ENCODE measurements at regions not wholly inside any gene's neighbourhood (a gene's known extent, or its start where the extent isn't known, plus 50 kb on each side); places are given as distances from the start of the nearest gene placed in this dataset.

GRCh38 chr9:79895232-79895631 lies 323.5 kb downstream of the TLE4 start:
- DNase-seq (ENCODE audit: low read depth in 2 of 2): no peak

DNA sequence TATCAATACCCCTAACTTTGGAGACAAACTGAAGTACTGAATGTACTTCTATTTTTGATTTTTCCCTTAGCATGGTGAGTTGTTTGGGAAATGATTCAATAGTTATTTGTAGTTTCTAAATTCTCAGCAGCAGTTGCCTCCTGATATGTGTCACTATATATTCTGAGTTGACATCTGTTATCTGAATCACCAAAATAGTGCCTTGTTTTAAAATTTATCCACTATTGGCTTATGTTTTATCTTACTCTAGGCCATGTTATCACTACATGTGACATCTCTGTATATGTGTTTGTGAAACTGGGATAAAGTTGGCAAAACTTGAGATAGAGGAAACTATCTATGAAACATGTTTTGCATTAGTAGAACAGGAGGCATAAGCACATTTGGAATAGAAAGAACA lies 317.6 kb downstream of the TLE4 start:
- DNase-seq (ENCODE audit: low read depth in 2 of 2): no peak

GRCh38 chr9:79885093-79885857 lies 313.5 kb downstream of the TLE4 start:
- DNase-seq (ENCODE audit: low read depth in 2 of 2): no peak

GRCh38 chr9:79884546-79884945 lies 312.8 kb downstream of the TLE4 start:
- DNase-seq (ENCODE audit: low read depth in 2 of 2): no peak

DNA sequence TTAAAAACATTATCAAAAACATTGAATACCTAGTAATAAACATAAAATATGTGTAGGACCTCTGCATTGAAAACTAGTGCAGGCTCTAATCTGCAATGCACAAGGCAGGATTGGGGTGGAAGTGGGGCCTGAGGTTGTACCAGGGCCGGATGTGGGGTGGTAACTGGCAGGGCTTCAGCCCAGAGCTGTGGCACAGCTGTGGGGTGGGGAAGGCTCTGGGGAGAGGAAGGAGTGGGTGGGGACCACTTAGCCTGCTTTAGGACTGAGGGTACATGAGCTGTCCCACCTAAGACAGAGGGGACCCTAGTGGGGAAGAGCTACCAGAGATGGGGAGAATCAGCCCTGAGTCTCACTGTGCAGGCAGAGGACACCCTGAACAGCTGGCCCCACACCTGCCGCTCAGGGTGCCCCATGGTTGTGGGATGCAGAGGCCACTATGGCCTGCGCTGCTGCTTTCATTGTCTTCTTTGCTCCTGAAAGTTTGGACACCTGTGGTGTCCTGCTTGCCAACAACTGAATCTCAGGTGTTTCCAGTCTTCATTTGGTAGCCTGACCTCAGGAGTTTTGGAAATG lies 311.4 kb downstream of the TLE4 start:
- peak; percentile 4 to 5 for DNase-seq (ENCODE audit: low read depth in 2 of 2)

DNA sequence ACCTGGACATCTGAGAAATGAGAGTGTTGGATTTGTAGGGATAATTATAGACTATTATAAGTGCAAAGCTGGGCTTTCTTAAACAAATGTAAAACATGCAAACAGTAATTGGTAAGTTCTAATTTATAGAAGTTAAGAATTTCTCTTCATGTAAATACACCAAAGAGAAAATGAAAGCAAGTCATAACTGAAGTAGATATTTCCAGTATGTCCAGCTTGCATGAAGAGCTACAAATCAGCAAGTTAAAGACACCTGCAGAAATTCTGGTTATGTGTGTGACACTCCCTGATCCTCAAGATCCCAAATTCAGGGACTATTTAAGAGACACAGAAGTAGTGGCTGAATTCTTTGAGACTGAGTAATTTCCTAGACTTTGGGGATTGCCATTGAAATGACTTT lies 308.9 kb downstream of the TLE4 start:
- no peak for DNase-seq (ENCODE audit: low read depth in 2 of 2)

- no peak for DNase-seq (ENCODE audit: low read depth in 2 of 2)
Measured at GRCh38 chr9:79877943-79878602, 306.3 kb downstream of the TLE4 start.

DNA sequence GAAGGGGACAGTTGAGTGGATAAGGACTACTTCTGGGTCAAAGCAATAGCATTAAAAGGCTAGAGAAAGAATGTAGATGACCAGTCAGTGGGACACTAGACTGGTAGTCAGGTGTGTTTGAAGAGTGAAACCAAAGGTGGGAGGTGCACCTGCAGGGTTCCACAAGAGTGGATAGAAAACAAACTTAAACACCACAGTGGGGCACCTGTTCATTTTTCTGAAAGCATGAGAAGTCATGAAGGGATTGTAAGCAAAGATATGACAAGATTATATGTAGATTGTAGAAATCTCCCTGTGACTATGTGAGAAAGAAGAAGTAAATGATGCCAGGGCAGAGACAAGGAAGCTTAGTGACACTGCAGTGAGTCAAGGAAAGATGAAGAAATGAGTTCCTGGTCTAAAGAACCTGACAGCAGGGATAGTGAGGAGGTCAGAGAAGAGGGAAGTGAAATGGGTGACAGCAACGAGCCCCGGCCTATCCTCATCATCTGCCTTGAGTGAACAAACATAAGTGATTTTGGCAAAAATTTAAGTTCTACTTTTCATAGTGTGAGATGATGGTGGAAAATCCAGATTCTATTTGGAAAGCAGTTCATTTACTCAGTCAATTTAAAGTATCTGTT lies 296.9 kb downstream of the TLE4 start:
- no peak for DNase-seq (ENCODE audit: low read depth in 2 of 2)

GRCh38 chr9:79862921-79863890 lies 291.4 kb downstream of the TLE4 start:
- DNase-seq (ENCODE audit: low read depth in 2 of 2): no peak

DNA sequence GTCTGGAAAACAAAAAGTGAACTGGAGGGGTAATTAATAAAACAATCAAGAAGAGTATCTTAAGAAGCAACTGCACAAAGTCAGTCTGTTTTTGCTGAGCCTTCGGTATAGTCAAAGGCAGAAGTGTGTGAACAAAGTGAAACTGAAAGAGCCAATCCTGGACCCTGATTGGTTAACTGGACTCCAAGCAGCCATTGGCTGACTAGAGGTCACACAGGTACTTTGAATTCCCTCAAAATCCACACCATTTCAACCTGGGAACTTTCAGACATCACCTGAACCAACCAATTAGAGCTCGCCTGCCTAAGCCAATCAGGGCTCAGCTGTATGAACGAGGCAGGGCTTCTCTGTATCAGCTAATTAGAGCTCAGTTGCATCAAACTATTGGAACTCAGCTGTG lies 286.7 kb downstream of the TLE4 start:
- no peak for DNase-seq (ENCODE audit: low read depth in 2 of 2)

DNA sequence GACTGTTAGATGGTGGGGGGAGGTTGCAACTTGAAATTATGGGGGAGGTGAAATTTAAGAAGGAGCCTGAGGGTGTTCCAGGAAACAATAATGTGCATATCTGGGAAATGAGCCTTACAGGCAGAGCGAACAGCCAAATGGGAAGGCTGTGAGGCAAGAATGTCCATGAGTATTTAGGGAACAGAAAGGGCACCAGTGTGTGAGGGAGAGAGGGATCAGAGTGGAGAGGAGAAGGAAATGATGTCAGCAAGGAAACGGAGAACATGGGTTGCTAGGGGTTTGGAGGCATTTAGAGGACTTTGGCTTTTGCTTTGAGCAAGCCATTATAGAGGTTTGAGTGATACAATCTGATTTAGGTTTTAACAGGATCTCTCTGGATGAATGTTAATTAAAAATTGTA lies 285.4 kb downstream of the TLE4 start:
- no peak for DNase-seq (ENCODE audit: low read depth in 2 of 2)

- no peak for DNase-seq (ENCODE audit: low read depth in 2 of 2)
Measured at GRCh38 chr9:79847074-79847473, 275.3 kb downstream of the TLE4 start.

GRCh38 chr9:79829566-79830302 lies 258.0 kb downstream of the TLE4 start:
- DNase-seq (ENCODE audit: low read depth in 2 of 2): no peak

DNA sequence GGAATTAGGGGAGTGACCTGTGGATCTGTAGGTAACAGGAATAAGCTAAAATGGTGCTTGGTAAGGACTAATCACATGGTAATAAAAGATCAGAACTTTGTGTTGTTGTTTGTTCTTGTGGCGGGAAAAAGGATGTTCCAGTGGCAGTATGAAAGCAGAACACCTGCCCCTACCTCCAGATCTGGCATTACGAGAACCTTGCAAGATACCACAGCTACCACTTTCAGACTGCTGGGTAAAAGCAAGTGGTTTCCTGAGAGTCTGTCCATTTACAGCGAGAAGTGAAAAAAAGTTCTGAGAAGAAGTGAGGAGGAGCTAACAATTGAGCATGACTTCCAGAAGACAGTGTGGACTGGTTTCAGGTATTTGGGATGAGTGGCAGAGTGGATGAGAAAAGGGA lies 252.5 kb downstream of the TLE4 start:
- DNase-seq (ENCODE audit: low read depth in 2 of 2): no peak

DNA sequence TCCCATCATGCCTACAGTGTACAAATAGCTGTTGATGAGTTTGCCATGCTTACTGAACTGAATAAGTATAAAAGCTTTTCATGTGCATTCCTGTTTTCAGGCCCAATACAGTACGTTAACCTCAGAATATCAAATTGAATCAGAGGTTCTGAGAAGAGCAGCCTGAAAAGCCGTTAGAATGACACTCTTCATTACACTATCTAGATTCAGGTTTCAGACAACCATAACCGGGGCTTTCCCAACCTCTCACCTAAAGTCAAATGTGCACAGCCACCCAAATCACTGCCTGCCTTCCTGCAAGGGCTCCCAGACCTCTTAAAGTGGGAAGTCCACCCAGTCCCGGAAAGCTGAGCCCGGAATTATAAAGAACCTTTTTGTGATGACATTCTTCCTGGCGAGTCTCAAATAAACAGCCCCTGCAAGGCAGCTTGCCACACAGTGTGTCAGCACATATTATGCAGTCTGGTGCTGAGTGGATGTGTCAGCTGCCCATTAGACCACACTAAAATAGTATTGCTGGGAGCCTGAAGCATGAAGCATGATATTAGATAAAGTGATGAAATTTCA lies 245.8 kb downstream of the TLE4 start:
- no peak for DNase-seq (ENCODE audit: low read depth in 2 of 2)

GRCh38 chr9:79813258-79813638 lies 241.5 kb downstream of the TLE4 start:
- DNase-seq (ENCODE audit: low read depth in 2 of 2): no peak

GRCh38 chr9:79812507-79813257 lies 240.9 kb downstream of the TLE4 start:
- DNase-seq (ENCODE audit: low read depth in 2 of 2): no peak

DNA sequence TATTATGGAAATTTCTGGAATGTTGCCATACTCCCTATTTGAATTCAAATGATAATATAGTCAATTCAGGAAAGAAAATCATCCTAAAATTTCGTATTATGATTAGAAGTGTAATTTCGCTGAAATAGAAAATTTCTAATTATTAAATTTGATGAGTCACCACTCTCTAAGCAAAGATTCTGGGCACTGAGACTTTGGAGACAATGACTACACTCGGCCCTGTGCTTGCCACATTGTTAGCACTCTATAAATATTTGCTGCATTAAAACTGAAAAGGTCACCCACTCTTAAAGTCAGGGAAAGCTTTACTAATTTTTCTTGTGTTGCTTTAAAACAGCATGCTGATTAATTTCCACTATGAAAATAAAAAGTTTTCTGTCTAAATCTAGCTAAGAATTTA lies 240.3 kb downstream of the TLE4 start:
- DNase-seq (ENCODE audit: low read depth in 2 of 2): no peak

GRCh38 chr9:79809931-79810330 lies 238.2 kb downstream of the TLE4 start:
- DNase-seq (ENCODE audit: low read depth in 2 of 2): no peak

Data from stimulated activated CD4-positive, alpha-beta T cell treated with anti-CD3 and anti-CD28 coated beads, Interleukin-1b, Interleukin-23, amount 100 ng/mL, for 4 hours (primary cell).